Peyer's patch (tissue), 4 donors: ENCODE measurements at regions not wholly inside any gene's neighbourhood (a gene's known extent, or its start where the extent isn't known, plus 50 kb on each side); places are given as distances from the start of the nearest gene placed in this dataset.

Experiments used
- DNase-seq, 3 donors: peaks; one replicate each; pipeline ENCODE4 v3.0.0-alpha.2; 2017 to 2019
- H3K27ac ChIP-seq, 4 donors: fragments of 200-600 bp; sonication (generic); one replicate each; pipeline ENCODE4 v1.5.1; 2016 to 2019
- H3K27me3 ChIP-seq, 2 donors: fragments of 200-600 bp; sonication (generic); one replicate each; pipeline ENCODE4 v1.5.1; 2019
- H3K36me3 ChIP-seq, 3 donors: fragments of 200-600 bp; sonication (generic); one replicate each; pipeline ENCODE4 v1.5.1; 2016 to 2019
- H3K4me1 ChIP-seq, 4 donors: fragments of 200-600 bp; sonication (generic); one replicate each; pipeline ENCODE4 v1.5.1; 2016 to 2019
- H3K4me3 ChIP-seq, 4 donors: fragments of 200-600 bp; sonication (generic); 1 replicate in 3 of 4; 2 replicates in 1 of 4; pipeline ENCODE4 v1.5.1; 2016 to 2019; ENCODE audit warnings: mild to moderate bottlenecking in 1 of 4
- H3K9me3 ChIP-seq, 4 donors: fragments of 200-600 bp; sonication (generic); one replicate each; pipeline ENCODE4 v1.5.1; 2016 to 2019; ENCODE audit warnings: mild to moderate bottlenecking in 1 of 4
- POLR2A ChIP-seq, 2 donors: fragments of 450-650 bp; IDR thresholded peaks; one replicate each; pipeline ENCODE4 v1.5.1; 2017; ENCODE audit warnings: antibody characterized with exemption in 2 of 2, mild to moderate bottlenecking in 2 of 2, moderate library complexity in 2 of 2
- TF ChIP-seq, protein P1 (sequence below), 6 experiments: fragments of 450-650 bp in 4 of 6; fragments of 200-600 bp in 2 of 6; sonication (generic) in 1 of 6; IDR thresholded peaks; one replicate each; pipeline ENCODE4 v1.5.1; 2017 to 2019; ENCODE audit warnings: antibody characterized with exemption in 6 of 6, mild to moderate bottlenecking in 3 of 6, moderate library complexity in 1 of 6

- H3K4me3 ChIP-seq: no peak overlapping the region
- TF ChIP-seq, protein P1, sequence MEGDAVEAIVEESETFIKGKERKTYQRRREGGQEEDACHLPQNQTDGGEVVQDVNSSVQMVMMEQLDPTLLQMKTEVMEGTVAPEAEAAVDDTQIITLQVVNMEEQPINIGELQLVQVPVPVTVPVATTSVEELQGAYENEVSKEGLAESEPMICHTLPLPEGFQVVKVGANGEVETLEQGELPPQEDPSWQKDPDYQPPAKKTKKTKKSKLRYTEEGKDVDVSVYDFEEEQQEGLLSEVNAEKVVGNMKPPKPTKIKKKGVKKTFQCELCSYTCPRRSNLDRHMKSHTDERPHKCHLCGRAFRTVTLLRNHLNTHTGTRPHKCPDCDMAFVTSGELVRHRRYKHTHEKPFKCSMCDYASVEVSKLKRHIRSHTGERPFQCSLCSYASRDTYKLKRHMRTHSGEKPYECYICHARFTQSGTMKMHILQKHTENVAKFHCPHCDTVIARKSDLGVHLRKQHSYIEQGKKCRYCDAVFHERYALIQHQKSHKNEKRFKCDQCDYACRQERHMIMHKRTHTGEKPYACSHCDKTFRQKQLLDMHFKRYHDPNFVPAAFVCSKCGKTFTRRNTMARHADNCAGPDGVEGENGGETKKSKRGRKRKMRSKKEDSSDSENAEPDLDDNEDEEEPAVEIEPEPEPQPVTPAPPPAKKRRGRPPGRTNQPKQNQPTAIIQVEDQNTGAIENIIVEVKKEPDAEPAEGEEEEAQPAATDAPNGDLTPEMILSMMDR (IDR thresholded peaks at IDR 0.05): no peak
- TF ChIP-seq POLR2A (IDR thresholded peaks at IDR 0.05): no peak
Measured at GRCh38 chr20:39988991-39989390, 700.0 kb downstream of the MAFB start.

DNA sequence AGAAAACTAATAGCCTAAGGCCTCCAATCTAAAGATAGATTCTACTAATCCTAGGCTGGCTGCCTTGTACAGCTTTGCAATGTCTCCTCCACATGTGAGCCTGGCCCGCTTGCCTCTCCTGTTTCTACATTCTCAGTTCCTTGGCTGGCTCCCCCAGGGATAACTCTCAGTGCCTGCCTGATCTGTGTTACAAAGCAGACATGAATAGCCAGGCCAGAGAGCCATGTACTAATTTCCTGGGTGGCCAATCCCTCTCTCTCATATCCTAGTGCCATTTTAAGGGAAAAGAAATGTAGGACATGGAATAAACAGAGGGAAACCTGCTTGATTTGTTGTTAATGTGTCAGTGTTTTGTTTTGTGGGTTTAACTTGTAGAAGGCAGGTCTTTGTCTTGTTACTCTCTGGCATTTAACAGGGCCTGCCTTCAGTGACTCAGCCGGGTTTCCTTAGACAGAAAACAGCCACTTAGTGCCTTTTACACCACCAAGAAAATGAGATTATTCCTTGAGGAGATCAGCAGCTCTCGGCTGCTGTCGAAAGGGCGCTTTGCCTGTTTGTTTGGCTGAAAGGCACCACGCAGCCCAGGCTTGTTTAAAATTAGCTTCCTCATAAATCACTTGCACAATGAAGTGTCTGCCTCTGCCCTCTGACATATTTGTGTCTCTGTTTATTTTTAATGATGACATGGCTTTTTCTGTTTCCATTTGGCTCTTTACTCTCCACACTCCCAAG is 702.7 kb downstream of the MAFB start:
- peaks cover 0 to 4% (median 0%) of the 10 kb centered on the region in 4 donors for H3K4me1 ChIP-seq
- H3K9me3 ChIP-seq: no peaks in the 10 kb centered on the region
- H3K27ac ChIP-seq: peak overlapping the region in 3 of 4 donors; percentile 38 to 69 (median 64)
- no peaks in the 10 kb centered on the region for H3K36me3 ChIP-seq
- no peak for TF ChIP-seq POLR2A (IDR thresholded peaks at IDR 0.05)
- TF ChIP-seq, protein P1 (IDR thresholded peaks at IDR 0.05): no peak
- H3K4me3 ChIP-seq: no peak overlapping the region
- no peaks in the 10 kb centered on the region for H3K27me3 ChIP-seq
- DNase-seq: peak in 1 of 3 donors; percentile 53

More at GRCh38 chr20:39988991-39989390, 700.0 kb downstream of the MAFB start:
- Histone ChIP-seq H3K4me1 (peaks cover 0 to 4% (median 0%) of the 10 kb centered on the region in 4 donors), H3K27ac (no peak overlapping the region), H3K36me3 (no peaks in the 10 kb centered on the region), H3K27me3 (no peaks in the 10 kb centered on the region), H3K9me3 (no peaks in the 10 kb centered on the region)
- no peak for DNase-seq

DNA sequence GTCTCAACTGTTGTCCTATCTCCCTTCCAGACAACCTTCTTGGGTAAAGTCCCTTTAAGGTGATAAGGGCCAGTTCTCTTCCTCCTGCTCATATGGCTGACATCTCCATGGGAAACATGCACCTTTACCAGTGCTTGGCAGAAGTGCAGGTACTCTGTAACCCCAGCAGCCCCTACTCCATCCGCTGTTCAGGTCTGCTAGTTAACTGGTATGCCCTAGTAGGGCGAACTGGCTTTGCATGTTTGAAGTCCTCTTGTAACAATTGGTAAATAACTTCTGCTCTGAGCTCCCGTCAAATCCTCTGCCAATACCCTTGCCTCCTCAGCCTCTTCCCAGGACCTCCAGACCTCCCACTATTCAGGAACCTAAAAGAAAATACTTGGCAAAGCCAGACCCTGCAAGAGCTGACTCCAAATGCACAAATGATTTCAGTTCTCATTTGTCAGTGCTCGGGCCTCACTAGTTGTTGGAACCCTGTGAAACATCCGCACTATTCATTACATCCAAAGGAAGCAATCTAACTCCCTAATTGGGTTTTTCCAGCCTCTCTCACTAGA is 703.7 kb downstream of the MAFB start:
- no peak for DNase-seq
- H3K27ac ChIP-seq: no peak overlapping the region
- no peaks in the 10 kb centered on the region for H3K36me3 ChIP-seq
- no peaks in the 10 kb centered on the region for H3K27me3 ChIP-seq
- TF ChIP-seq, protein P1 (IDR thresholded peaks at IDR 0.05): no peak
- peaks cover 0 to 4% (median 0%) of the 10 kb centered on the region in 4 donors for H3K4me1 ChIP-seq
- no peaks in the 10 kb centered on the region for H3K9me3 ChIP-seq
- no peak overlapping the region for H3K4me3 ChIP-seq

DNA sequence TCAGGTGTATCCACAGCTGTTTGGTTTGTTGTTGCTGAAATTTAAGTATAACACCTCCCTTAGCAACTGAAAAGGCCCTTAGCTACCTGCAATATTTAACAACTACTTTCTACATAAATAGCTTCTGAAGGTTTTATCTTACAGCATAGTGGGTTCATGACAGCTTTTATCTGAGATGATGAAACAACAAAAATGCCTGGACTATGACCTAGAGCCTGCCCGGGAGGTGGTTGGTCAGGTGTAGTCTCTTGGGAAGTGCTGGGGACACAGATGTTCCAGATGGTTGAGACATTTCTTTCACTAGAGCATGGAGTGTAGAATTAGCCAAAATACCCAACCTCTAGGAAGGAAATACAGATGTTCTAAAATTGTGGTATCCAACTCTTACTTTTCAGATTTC is 705.4 kb downstream of the MAFB start:
- Histone ChIP-seq H3K27ac (no peak overlapping the region), H3K9me3 (no peaks in the 10 kb centered on the region)
- TF ChIP-seq, protein P1 (IDR thresholded peaks at IDR 0.05): no peak
- TF ChIP-seq POLR2A (IDR thresholded peaks at IDR 0.05): no peak

GRCh38 chr20:39983183-39983582 is 705.9 kb downstream of the MAFB start:
- no peak for TF ChIP-seq POLR2A (IDR thresholded peaks at IDR 0.05)
- TF ChIP-seq, protein P1 (IDR thresholded peaks at IDR 0.05): no peak
- no peaks in the 10 kb centered on the region for H3K9me3 ChIP-seq
- DNase-seq: no peak
- H3K27me3 ChIP-seq: no peaks in the 10 kb centered on the region
- H3K4me1 ChIP-seq: peaks cover 0 to 4% (median 0%) of the 10 kb centered on the region in 4 donors
- no peak overlapping the region for H3K27ac ChIP-seq
- no peaks in the 10 kb centered on the region for H3K36me3 ChIP-seq
- H3K4me3 ChIP-seq: no peak overlapping the region

More for the DNA sequence above, 705.4 kb downstream of the MAFB start:
- Histone ChIP-seq H3K36me3 (no peaks in the 10 kb centered on the region), H3K27me3 (no peaks in the 10 kb centered on the region), H3K4me1 (peaks cover 0 to 4% (median 0%) of the 10 kb centered on the region in 4 donors), H3K4me3 (no peak overlapping the region)
- DNase-seq: no peak
